K562 (cell line): ENCODE measurements at regions not wholly inside any gene's neighbourhood (a gene's known extent, or its start where the extent isn't known, plus 50 kb on each side); places are given as distances from the start of the nearest gene placed in this dataset.

Experiments
- POLR2A ChIP-seq: fragments of 450-650 bp; conservative IDR thresholded peaks from 2 replicates; pipeline ENCODE4 v1.6.1; 2016
- SMC3 ChIP-seq: conservative IDR thresholded peaks from 2 replicates; pipeline ENCODE4 v1.6.1; 2011; ENCODE audit warnings: low read depth, low read length, improper control_type of control experiment; ENCODE audit not compliant: insufficient read depth

DNA sequence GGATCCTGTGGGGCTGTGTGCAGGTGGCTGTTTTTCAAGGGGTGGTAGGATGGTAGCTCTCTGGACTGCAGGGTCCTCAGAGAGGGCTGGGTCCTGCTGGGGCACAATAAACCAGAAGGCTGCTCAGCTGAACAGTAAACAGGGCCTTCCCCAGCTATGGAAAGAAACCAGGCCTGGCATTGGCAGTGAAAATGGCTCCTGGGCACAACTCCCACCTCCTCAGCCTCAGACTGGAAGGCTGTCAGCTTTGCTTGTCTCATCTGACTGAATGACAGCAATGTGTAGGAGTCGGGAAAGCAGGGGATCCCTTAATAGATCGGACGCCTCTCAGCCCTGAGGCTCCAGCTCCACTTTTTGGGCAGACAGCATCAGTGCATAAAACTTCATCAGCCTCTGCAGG is 59.8 kb upstream of the NLRP1 start:
- no peak for TF ChIP-seq SMC3
- TF ChIP-seq POLR2A, result no peak
